ENCODE measurements at regions not wholly inside any gene's neighbourhood (a gene's known extent, or its start where the extent isn't known, plus 50 kb on each side); places are given as distances from the start of the nearest gene placed in this dataset.

DNA sequence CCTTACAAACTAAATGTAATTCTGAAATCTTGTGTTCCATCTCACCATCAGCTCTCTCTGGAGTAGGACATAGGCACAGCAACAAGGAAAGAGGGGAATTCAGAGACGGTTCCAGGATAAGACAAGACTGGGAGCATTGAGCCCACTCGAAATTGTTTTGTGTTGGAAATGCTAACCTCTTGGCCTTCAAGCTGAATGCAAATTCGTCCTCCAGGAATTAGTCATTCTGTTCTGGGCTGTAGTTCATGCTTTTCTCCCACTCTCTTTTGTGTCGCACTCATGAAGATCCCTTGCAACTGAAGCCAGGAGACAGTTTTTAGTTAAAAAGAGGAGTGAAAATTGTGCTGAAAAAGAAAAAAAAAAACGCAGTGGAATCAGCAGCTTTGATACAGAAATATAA, 121.7 kb upstream of the SEMA6A start:
- TF ChIP-seq CTCF (IDR thresholded peaks at IDR 0.05): no peak
- TF ChIP-seq ZFX (IDR thresholded peaks at IDR 0.05; ENCODE audit: borderline replicate concordance): no peak

Data from 22Rv1 (cell line).